GM19463 (cell line): ENCODE measurements at regions not wholly inside any gene's neighbourhood (a gene's known extent, or its start where the extent isn't known, plus 50 kb on each side); places are given as distances from the start of the nearest gene placed in this dataset.

Experiments used
- ATAC-seq: cut with Tn5 transposase; IDR thresholded peaks from one replicate; pipeline ENCODE4 v1.9.1; 2021; ENCODE audit warnings: mild to moderate bottlenecking, moderate library complexity; ENCODE audit not compliant: unreplicated experiment

DNA sequence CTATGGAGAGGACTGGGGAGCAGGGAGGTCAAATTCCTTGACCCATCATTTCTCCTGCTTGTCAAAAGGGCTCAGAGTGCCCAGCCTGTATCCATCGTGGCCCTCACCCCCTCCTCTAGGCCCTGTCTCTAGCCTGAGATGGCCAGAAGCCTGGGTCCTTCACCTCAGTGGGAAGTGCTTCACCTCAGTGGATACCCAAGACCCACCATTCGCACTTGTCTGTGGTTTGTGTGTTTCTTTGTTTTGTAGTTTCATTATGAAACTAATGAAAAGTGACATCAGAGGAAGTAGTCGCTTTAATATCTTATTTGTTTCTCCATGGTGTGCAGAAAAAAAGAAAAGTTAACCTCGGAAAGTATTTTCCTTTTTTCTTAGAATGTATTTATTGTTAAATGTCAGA, 194.0 kb upstream of the CADM1 start:
- ATAC-seq: no peak

DNA sequence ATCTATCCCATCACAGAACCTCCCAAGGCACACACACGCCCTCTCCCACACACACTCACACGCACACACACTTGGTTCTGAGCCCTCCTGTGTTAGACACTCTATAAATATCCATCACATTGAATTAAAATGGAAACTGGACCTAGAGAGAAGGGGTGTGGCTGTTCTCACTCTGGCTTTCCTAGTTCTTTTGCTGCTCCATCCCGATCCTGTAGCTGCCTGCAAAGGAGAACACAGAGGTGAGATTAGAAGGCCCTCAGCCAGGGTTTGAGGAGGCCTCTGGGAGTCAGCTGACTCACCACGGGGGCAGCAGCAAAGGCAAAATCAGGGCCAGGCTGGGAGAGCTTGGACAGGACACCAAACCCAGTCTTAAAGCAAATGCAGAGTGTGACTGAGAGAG, 192.3 kb upstream of the CADM1 start:
- ATAC-seq: no peak

DNA sequence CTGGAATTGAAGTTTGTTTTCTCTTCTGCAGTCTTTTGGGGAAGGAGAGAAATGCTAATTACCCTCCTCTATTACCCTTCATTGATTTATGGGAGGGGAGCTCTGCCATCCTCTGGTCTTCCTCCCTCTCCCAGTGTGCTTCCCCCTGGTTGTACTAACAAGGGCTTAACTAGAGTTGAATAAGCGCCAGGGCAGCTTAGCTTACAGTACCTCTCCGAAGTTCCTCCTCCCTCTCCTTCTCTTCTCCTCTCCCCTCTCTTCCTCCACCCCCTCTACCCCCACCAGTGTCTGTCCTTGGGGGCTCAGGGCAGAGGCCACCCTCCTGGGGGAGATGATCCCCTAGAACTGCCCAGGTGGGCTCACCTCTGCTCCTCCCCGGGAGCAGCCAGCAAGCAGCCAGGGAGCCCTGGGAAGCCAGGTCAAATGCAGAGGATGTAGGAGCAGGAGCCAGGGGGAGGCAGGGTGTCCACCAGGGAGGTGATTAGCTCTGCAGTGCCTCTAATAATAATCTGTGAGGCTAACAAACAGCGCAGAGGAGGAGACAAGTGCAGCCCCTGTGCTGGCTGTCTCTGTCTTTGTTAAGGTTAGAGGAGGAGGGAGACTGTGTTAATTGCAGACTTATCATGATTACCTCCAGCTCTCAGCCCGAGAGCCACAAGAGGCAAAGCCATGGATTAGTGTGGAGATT, 191.6 kb upstream of the CADM1 start:
- no peak for ATAC-seq

DNA sequence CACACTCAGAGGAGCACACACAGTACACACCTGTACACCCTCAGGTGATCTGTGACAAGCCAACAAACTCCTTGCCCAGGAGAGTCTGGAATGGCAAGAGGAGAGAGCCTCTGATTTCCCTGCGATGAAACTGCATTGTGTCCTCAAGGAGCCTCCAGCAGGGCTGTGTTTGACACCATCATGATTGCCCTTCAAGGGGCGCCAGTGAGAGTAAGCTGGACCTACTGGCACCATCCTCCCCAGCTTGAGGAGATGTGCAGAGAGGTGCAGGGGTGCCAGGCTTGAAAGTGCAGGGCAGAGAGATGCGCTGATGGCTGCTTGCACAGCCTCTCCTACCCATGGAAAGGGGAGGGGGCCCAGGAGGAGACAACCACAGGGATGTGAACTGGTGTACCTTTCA, 188.8 kb upstream of the CADM1 start:
- ATAC-seq: no peak

GRCh38 chr11:115691030-115691429, 186.8 kb upstream of the CADM1 start:
- ATAC-seq: no peak

- no peak for ATAC-seq
Measured at GRCh38 chr11:115687934-115688333, 183.7 kb upstream of the CADM1 start.

DNA sequence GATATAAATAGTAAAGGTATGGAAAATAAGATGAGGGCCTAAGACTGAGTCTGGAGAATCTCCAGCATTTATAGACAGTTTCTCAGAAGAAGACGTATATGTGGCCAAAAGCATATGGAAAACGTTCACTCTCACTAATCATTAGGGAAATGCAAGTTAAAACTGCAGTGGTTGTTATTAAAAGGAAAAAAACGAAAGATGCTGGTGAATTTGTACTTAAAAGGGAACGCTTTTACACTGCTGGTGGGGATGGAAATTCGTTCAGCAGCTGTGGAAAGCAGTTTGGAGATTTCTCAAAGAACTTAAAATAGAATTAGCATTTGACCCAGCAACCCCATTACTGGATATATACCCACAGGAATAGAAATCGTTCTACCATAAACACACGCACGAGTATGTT, 180.5 kb upstream of the CADM1 start:
- no peak for ATAC-seq

GRCh38 chr11:115684135-115684534, 179.9 kb upstream of the CADM1 start:
- ATAC-seq: no peak

DNA sequence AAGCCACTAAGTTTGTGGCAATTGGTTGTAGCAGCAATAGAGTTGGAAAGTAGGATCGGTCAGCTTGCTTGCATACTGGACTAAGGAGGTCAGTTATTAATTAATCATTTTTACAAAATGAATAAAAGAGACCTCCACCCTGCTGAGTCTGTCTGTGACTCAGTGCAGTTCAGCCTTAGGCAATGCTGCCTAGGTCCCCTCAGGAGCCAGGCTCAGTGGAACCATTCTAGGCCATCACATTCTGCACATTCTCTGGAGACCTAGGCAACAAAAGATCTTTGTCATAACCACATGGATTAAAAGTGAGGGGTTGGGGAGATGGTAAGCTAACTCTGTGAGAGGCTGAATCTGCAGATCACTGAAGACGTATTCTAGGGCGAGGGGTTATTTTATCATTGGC, 178.7 kb upstream of the CADM1 start:
- no peak for ATAC-seq

DNA sequence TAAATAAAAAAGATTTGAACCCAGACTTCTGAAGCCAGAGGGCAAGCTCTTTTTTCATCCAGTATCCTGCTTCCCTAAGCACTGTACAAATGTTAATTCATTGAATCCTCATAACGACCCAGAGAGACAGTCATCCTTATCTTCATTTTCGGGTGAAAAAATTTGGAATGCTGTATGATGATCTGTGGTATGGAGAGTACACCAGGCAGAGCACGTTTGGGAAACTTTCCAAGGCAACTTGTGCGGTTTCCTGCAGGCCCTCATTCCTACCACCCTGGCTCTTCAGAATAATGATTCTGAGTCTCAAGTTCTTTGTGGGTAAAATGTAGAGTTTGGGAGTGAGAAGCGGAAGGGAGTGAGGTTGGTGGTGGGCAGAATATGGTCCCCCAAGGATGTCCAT, 177.9 kb upstream of the CADM1 start:
- ATAC-seq: no peak

GRCh38 chr11:115679945-115680344, 175.7 kb upstream of the CADM1 start:
- ATAC-seq: no peak

- no peak for ATAC-seq
Measured at GRCh38 chr11:115678942-115679341, 174.7 kb upstream of the CADM1 start.

GRCh38 chr11:115677190-115677589, 173.0 kb upstream of the CADM1 start:
- ATAC-seq: no peak

- no peak for ATAC-seq
Measured at GRCh38 chr11:115676768-115677167, 172.6 kb upstream of the CADM1 start.

DNA sequence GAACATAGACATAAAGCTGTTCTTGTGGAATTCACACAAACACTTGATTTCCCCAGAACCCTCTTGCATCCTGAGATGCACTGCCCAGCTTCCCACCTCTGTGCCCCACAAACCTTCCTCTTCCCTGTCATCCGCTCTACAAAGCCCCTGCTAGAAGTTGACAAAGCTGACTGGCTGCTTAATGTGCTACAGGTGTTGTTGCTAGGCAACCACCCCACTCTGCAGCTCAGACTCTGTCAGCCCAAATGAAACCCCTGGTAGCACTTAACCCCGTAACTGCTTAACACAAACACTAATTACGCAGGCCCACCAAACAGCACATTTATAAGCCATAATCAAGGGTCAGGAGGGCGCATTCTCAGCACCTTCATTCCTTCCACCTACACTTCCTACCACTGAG, 172.0 kb upstream of the CADM1 start:
- ATAC-seq: no peak

- ATAC-seq: no peak
Measured at GRCh38 chr11:115674937-115675544, 170.8 kb upstream of the CADM1 start.

DNA sequence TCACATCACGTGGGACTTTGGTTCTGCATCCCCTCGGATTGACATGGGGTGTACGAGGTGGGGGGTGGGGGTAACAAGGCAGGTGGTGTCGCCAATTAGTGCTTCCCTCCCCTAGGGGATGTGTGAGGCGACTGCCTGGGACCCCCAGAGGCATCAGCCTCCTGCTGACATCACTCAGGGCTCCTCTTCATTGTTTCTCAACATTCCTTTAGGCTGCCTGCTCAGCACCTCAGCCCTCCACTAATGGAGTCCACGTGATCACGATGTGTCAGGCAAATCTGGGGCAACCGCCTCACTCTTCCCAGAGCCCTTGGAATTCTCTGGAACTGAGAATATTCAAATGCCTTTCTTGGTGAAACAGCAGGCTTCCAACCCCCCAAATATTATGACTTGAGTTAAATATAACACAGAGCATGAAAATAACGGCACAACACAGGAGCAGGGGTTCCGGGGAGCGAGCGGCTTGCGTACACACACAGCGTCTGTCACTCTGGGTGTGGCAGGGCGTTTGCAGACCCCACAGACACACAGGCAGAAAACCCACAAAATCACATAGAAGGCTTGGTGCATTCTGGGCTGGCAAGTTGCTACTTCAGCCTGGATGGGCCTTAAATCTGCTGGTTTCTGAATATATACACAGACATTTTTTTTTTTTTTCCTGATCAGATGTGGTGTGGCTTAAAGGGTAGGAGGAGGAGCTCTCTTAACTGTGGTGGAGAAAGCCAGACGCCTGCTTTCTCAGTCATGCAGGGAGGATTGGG, 170.1 kb upstream of the CADM1 start:
- ATAC-seq: no peak

GRCh38 chr11:115673720-115674119, 169.5 kb upstream of the CADM1 start:
- ATAC-seq: no peak

- ATAC-seq: no peak
Measured at GRCh38 chr11:115672999-115673411, 168.8 kb upstream of the CADM1 start.

DNA sequence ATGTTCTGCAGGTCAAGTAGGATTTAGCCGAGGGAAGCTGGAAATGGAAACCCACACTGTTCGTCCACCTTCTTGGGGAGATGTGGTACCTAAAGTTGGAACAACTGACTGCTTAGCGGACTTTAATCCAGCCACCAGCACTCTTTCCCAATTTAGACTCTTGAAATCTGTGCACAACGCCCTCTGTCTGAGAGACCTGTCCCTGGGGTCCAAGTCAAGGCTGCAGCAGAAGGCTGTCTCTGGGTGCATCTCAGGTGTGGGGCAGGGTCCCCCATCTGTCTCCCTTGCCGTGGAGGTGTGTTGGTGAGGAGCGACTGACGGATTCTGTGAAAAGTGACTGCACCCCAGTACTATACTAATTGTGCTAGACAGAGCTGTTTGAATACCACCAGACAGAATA, 168.2 kb upstream of the CADM1 start:
- no peak for ATAC-seq

GRCh38 chr11:115670538-115671205, 166.5 kb upstream of the CADM1 start:
- no peak for ATAC-seq

DNA sequence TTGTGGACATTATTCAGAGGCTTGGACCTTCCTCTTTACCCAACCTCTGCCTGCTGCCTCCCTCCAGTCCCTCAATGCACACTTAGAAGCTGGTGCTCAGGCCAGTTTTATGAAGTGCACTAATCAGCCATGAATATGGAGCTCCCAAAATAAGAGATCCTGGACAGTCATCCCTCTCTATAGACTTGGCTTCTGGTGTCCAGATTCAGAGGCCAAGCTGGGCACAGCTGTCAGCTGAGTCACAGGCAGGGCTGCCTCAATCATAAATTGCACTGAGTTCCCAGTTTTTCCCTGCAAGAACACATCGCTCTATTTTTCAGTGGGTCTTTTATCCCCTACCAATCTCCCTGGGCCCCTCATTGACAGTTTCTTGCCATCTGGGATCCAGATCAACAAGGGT, 161.7 kb upstream of the CADM1 start:
- ATAC-seq: no peak
